IgD-negative memory B cell (primary cell): ENCODE measurements at regions not wholly inside any gene's neighbourhood (a gene's known extent, or its start where the extent isn't known, plus 50 kb on each side); places are given as distances from the start of the nearest gene placed in this dataset.

Source experiments
- H3K27ac Mint-ChIP-seq, 3 donors: one replicate each; pipeline ENCODE4 v1.8.0; 2020 to 2022; ENCODE audit warnings: mild to moderate bottlenecking in 3 of 3, mixed read lengths in 3 of 3, moderate library complexity in 1 of 3
- H3K27me3 Mint-ChIP-seq: one replicate; pipeline ENCODE4 v1.8.0; 2021; ENCODE audit warnings: mixed read lengths
- H3K36me3 Mint-ChIP-seq: one replicate; pipeline ENCODE4 v1.8.0; 2020; ENCODE audit warnings: mild to moderate bottlenecking, mixed read lengths
- H3K4me1 Mint-ChIP-seq, 3 donors: one replicate each; pipeline ENCODE4 v1.8.0; 2020 to 2022; ENCODE audit warnings: mixed read lengths in 3 of 3, mild to moderate bottlenecking in 1 of 3
- H3K4me3 Mint-ChIP-seq, 4 donors: one replicate each; pipeline ENCODE4 v1.8.0; 2020 to 2022; ENCODE audit warnings: mild to moderate bottlenecking in 4 of 4, mixed read lengths in 4 of 4, moderate library complexity in 3 of 4
- H3K9me3 Mint-ChIP-seq, 3 donors: one replicate each; pipeline ENCODE4 v1.8.0; 2020 to 2021; ENCODE audit warnings: mixed read lengths in 3 of 3, mild to moderate bottlenecking in 1 of 3

DNA sequence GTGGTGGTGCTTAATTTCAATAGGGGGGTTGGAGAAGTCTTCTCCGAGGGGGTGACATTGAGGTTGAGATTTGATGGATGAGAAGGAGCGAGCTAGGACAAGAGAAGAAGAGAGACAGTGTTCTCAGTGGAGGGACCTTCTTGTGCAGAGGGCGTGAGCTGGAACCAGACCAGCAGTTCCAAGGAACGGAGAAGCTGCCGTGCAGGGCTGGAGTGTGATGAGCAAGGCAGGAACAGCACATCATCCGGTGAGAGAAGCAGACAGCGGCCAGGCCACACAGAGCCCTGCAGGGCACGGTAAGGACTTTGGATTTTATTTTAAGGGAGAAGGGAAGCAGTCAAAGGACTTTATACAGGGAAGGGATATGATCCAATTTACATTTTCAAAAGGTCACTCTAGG lies 206.9 kb downstream of the MELK start:
- Mint-ChIP-seq H3K4me1 (peaks cover 0 to 2% (median 0%) of the 10 kb centered on the region in 3 donors), H3K27me3 (peaks cover 26% of the 10 kb centered on the region)

DNA sequence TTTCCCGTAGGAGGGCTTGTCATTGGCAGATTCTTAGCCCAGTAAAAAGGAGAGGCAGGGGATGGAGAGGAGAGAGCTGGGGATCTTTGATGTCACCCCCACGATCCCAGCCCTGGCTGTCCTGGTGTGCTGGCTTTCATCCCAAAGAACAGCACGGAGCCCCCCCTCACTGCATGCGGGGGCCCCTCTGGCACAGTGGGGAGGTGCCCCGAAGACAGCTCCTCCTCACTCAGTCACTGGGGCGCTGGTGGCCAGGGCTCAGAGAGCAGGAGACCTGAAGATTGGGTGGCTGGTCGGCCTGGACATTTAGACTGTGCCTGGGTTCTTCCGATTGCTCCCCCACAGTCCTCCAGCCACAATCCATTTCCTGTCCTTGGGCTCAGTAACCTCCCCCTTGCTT lies 207.5 kb downstream of the MELK start:
- peaks cover 0 to 2% (median 0%) of the 10 kb centered on the region in 3 donors for H3K4me1 Mint-ChIP-seq
- peaks cover 4% of the 10 kb centered on the region for H3K36me3 Mint-ChIP-seq
- H3K4me3 Mint-ChIP-seq, result no peak overlapping the region
- no peak overlapping the region for H3K27ac Mint-ChIP-seq
- peaks cover 26% of the 10 kb centered on the region for H3K27me3 Mint-ChIP-seq
- H3K9me3 Mint-ChIP-seq, result peaks cover 0 to 1% (median 0%) of the 10 kb centered on the region in 3 donors

More for the DNA sequence above, 206.9 kb downstream of the MELK start:
- no peak overlapping the region for H3K4me3 Mint-ChIP-seq
- H3K36me3 Mint-ChIP-seq, result peaks cover 4% of the 10 kb centered on the region
- H3K9me3 Mint-ChIP-seq, result peaks cover 0 to 4% (median 2%) of the 10 kb centered on the region in 3 donors
- no peak overlapping the region for H3K27ac Mint-ChIP-seq

DNA sequence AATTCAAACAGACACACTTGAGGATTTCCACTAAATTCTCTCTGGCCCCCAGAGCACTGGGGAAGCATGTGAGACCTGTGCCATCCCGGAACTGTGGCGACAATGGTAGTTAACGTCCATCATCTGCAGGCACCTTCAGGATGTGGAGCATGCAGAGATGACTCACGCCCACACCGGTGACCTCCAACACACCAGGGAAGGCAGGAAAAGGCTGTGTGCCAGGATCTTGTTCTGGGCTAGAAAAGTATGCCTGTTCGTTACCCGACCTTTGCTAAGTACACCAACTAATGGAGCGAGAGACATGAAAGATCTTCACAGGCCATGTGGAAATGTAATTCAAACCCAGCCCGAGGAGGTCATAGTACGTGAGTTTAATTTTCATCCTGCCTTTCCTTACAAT lies 208.8 kb downstream of the MELK start:
- Mint-ChIP-seq H3K9me3 (peaks cover 2 to 5% (median 3%) of the 10 kb centered on the region in 3 donors), H3K27ac (no peak overlapping the region), H3K27me3 (peaks cover 23% of the 10 kb centered on the region), H3K4me1 (peaks cover 0 to 2% (median 0%) of the 10 kb centered on the region in 3 donors), H3K4me3 (no peak overlapping the region), H3K36me3 (peaks cover 4% of the 10 kb centered on the region)
